Neural progenitor cell (in vitro differentiated cells): ENCODE measurements at regions not wholly inside any gene's neighbourhood (a gene's known extent, or its start where the extent isn't known, plus 50 kb on each side); places are given as distances from the start of the nearest gene placed in this dataset.
A peak's percentile ranks its signal among the peaks of the same experiment; 100 is the strongest.

Experiments used
- DNase-seq: peaks from one replicate; pipeline ENCODE4 v3.0.0-alpha.2; 2016; ENCODE audit warnings: low spot score
- H2AFZ ChIP-seq: fragments of 200-600 bp; sonication (generic); replicated peaks from 2 replicates; pipeline ENCODE4 v1.6.1; 2016; ENCODE audit warnings: antibody characterized with exemption
- H3F3A ChIP-seq: fragments of 200-600 bp; sonication (generic); 2 replicates; pipeline ENCODE4 v1.6.1; 2016; ENCODE audit warnings: antibody characterized with exemption, low read depth
- H3K27ac ChIP-seq: fragments of 200-600 bp; sonication (generic); 2 replicates; pipeline ENCODE4 v1.5.1; 2016; ENCODE audit warnings: mild to moderate bottlenecking
- H3K27me3 ChIP-seq: fragments of 200-600 bp; sonication (generic); 2 replicates; pipeline ENCODE4 v1.6.1; 2016; ENCODE audit warnings: mild to moderate bottlenecking, moderate library complexity
- H3K36me3 ChIP-seq: fragments of 200-600 bp; sonication (generic); 2 replicates; pipeline ENCODE4 v1.5.1; 2016
- H3K4me1 ChIP-seq: fragments of 200-600 bp; sonication (generic); 2 replicates; pipeline ENCODE4 v1.6.1; 2016; ENCODE audit warnings: mixed run types
- H3K4me2 ChIP-seq: fragments of 200-600 bp; sonication (generic); 2 replicates; pipeline ENCODE4 v1.6.1; 2016
- H3K4me3 ChIP-seq: fragments of 200-600 bp; sonication (generic); 2 replicates; pipeline ENCODE4 v1.5.1; 2016
- H3K79me2 ChIP-seq: fragments of 200-600 bp; sonication (generic); 2 replicates; pipeline ENCODE4 v1.6.1; 2016; ENCODE audit warnings: low read depth
- H3K9ac ChIP-seq: fragments of 200-600 bp; sonication (generic); 2 replicates; pipeline ENCODE4 v1.6.1; 2016
- H3K9me3 ChIP-seq: fragments of 200-600 bp; sonication (generic); 2 replicates; pipeline ENCODE4 v1.5.1; 2016; ENCODE audit warnings: low read depth
- H4K20me1 ChIP-seq: fragments of 200-600 bp; sonication (generic); 2 replicates; pipeline ENCODE4 v1.6.1; 2016; ENCODE audit warnings: low read depth
- H3K27ac Mint-ChIP-seq: 3 replicates; pipeline ENCODE4 v1.8.0; 2021; ENCODE audit warnings: mixed read lengths
- H3K27me3 Mint-ChIP-seq: 2 replicates; pipeline ENCODE4 v1.8.0; 2022; ENCODE audit warnings: low read depth, mild to moderate bottlenecking, inconsistent platforms, moderate library complexity, mixed read lengths; ENCODE audit not compliant: insufficient read depth
- H3K36me3 Mint-ChIP-seq: 3 replicates; pipeline ENCODE4 v1.8.0; 2021; ENCODE audit warnings: mixed read lengths
- H3K4me1 Mint-ChIP-seq: 3 replicates; pipeline ENCODE4 v1.8.0; 2021; ENCODE audit warnings: mixed read lengths
- H3K4me3 Mint-ChIP-seq: 3 replicates; pipeline ENCODE4 v1.8.0; 2021; ENCODE audit warnings: mild to moderate bottlenecking, moderate library complexity, mixed read lengths
- H3K9me3 Mint-ChIP-seq: 3 replicates; pipeline ENCODE4 v1.8.0; 2020; ENCODE audit warnings: mixed read lengths
- CTCF ChIP-seq: fragments of 200-600 bp; sonication (generic); IDR thresholded peaks from 2 replicates; pipeline ENCODE4 v1.5.1; 2017; ENCODE audit warnings: antibody characterized with exemption, mild to moderate bottlenecking
- EZH2 ChIP-seq: fragments of 200-600 bp; sonication (generic); IDR thresholded peaks from 2 replicates; pipeline ENCODE4 v1.6.1; 2017; ENCODE audit warnings: antibody characterized with exemption, mild to moderate bottlenecking, moderate library complexity
- EZH2phosphoT487 ChIP-seq: fragments of 200-600 bp; sonication (generic); IDR thresholded peaks from 2 replicates; pipeline ENCODE4 v1.6.1; 2017; ENCODE audit warnings: antibody characterized with exemption

DNA sequence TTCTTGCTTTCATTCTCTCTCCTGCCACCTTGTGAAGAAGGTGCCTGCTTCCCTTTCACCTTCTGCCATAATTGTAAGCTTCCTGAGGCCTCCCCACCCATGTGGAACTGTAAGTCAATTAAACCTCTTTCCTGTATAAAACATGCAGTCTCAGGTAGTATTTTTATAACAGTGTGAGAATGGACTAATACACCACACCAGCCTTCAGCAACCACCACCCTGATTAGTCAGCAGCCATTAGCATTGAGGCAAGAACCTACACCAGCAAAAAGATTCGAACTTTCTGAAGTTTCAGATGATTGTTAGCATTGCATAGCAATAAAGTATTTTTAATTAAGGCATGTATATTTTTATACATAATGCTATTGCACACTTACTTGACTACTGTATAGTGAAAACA, 980.2 kb downstream of the EFNA5 start:
- no peaks in the 10 kb centered on the region for H3K36me3 Mint-ChIP-seq
- no peaks in the 10 kb centered on the region for H3K27me3 ChIP-seq
- no peaks in the 10 kb centered on the region for H3F3A ChIP-seq
- H2AFZ ChIP-seq: no peak overlapping the region
- peaks cover 3% of the 10 kb centered on the region for H3K36me3 ChIP-seq
- no peaks in the 10 kb centered on the region for H4K20me1 ChIP-seq
- no peaks in the 10 kb centered on the region for H3K27me3 Mint-ChIP-seq
- no peak overlapping the region for H3K27ac ChIP-seq
- H3K4me3 ChIP-seq: no peak overlapping the region
- no peak overlapping the region for H3K4me3 Mint-ChIP-seq
- DNase-seq: no peak
- no peak overlapping the region for H3K4me2 ChIP-seq
- TF ChIP-seq EZH2phosphoT487: no peak
- no peak for TF ChIP-seq CTCF
- H3K4me1 ChIP-seq: no peaks in the 10 kb centered on the region
- no peaks in the 10 kb centered on the region for H3K4me1 Mint-ChIP-seq
- H3K79me2 ChIP-seq: no peaks in the 10 kb centered on the region
- no peak overlapping the region for H3K27ac Mint-ChIP-seq
- H3K9me3 Mint-ChIP-seq: no peaks in the 10 kb centered on the region
- no peaks in the 10 kb centered on the region for H3K9me3 ChIP-seq
- no peak overlapping the region for H3K9ac ChIP-seq

GRCh38 chr5:106680330-106680729, 990.4 kb downstream of the EFNA5 start:
- Histone ChIP-seq H4K20me1 (no peaks in the 10 kb centered on the region), H3K79me2 (no peaks in the 10 kb centered on the region), H3K9me3 (no peaks in the 10 kb centered on the region), H3K27me3 (no peaks in the 10 kb centered on the region), H3F3A (no peaks in the 10 kb centered on the region), H2AFZ (no peak overlapping the region), H3K4me2 (no peak overlapping the region), H3K4me3 (no peak overlapping the region), H3K36me3 (no peaks in the 10 kb centered on the region), H3K27ac (no peak overlapping the region), H3K4me1 (no peaks in the 10 kb centered on the region), H3K9ac (no peak overlapping the region)
- H3K27ac Mint-ChIP-seq: peak overlapping the region; percentile 14
- H3K27me3 Mint-ChIP-seq: peaks cover 2% of the 10 kb centered on the region
- no peaks in the 10 kb centered on the region for H3K4me1 Mint-ChIP-seq
- no peaks in the 10 kb centered on the region for H3K36me3 Mint-ChIP-seq
- DNase-seq: no peak
- no peaks in the 10 kb centered on the region for H3K9me3 Mint-ChIP-seq
- TF ChIP-seq EZH2phosphoT487: no peak
- no peak for TF ChIP-seq EZH2
- no peak for TF ChIP-seq CTCF
- H3K4me3 Mint-ChIP-seq: no peak overlapping the region

GRCh38 chr5:106677057-106677456, 993.7 kb downstream of the EFNA5 start:
- Mint-ChIP-seq H3K4me1 (no peaks in the 10 kb centered on the region), H3K27ac (no peak overlapping the region), H3K9me3 (no peaks in the 10 kb centered on the region), H3K36me3 (no peaks in the 10 kb centered on the region), H3K4me3 (no peak overlapping the region), H3K27me3 (no peaks in the 10 kb centered on the region)
- Histone ChIP-seq H3F3A (no peaks in the 10 kb centered on the region), H2AFZ (no peak overlapping the region), H3K4me2 (no peak overlapping the region), H3K79me2 (no peaks in the 10 kb centered on the region), H3K4me1 (no peaks in the 10 kb centered on the region), H3K36me3 (no peaks in the 10 kb centered on the region), H4K20me1 (no peaks in the 10 kb centered on the region), H3K9ac (no peak overlapping the region), H3K4me3 (no peak overlapping the region), H3K9me3 (no peaks in the 10 kb centered on the region), H3K27me3 (no peaks in the 10 kb centered on the region), H3K27ac (no peak overlapping the region)
- no peak for TF ChIP-seq CTCF
- TF ChIP-seq EZH2: no peak
- TF ChIP-seq EZH2phosphoT487: no peak
- DNase-seq: no peak

- no peak overlapping the region for H3K9ac ChIP-seq
- Mint-ChIP-seq H3K27me3 (no peaks in the 10 kb centered on the region), H3K4me1 (no peaks in the 10 kb centered on the region), H3K9me3 (no peaks in the 10 kb centered on the region), H3K27ac (no peak overlapping the region), H3K36me3 (no peaks in the 10 kb centered on the region), H3K4me3 (no peak overlapping the region)
- no peaks in the 10 kb centered on the region for H3K9me3 ChIP-seq
- no peak overlapping the region for H2AFZ ChIP-seq
- no peak for TF ChIP-seq EZH2
- no peak for TF ChIP-seq CTCF
- TF ChIP-seq EZH2phosphoT487: no peak
- no peak overlapping the region for H3K4me2 ChIP-seq
- H3K4me1 ChIP-seq: no peaks in the 10 kb centered on the region
- H4K20me1 ChIP-seq: no peaks in the 10 kb centered on the region
- no peaks in the 10 kb centered on the region for H3K79me2 ChIP-seq
- no peaks in the 10 kb centered on the region for H3K27me3 ChIP-seq
- H3K27ac ChIP-seq: no peak overlapping the region
- no peaks in the 10 kb centered on the region for H3K36me3 ChIP-seq
- no peak for DNase-seq
- no peak overlapping the region for H3K4me3 ChIP-seq
- H3F3A ChIP-seq: no peaks in the 10 kb centered on the region
These were observed 995.0 kb downstream of the EFNA5 start for GRCh38 chr5:106675687-106676086.
